Forelimb muscle (tissue), 1 donor: ENCODE measurements at regions not wholly inside any gene's neighbourhood (a gene's known extent, or its start where the extent isn't known, plus 50 kb on each side); places are given as distances from the start of the nearest gene placed in this dataset.
A peak's percentile ranks its signal among the peaks of the same experiment; 100 is the strongest.
"Not testable (repeated sequence)": the region's sequence is repeated elsewhere in the genome, so short reads cannot be mapped to it uniquely, and the experiment has no call there.

Source experiments
- DNase-seq: peaks from one replicate; pipeline ENCODE4 v3.0.0-alpha.2; 2013; ENCODE audit warnings: low read depth

DNA sequence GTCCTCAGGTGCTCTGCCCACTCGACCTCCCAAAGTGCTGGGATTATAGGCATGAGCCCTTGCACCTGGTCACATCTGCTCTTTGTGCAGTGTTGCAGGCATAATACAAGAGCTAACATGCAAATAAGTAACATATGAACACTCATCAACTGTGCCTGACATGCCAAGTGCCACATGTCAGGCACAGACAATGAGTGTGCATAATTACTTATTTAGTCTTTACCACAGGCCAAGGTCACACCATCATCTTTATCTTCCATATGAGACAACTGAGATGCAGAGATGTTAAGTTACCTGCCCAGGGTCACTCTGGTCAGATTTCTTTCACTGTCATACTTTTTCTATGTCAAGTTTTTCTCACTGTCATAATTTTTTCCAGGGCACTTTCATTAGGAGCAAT lies 126.1 kb downstream of the PPIAL4G start:
- no peak for DNase-seq

DNA sequence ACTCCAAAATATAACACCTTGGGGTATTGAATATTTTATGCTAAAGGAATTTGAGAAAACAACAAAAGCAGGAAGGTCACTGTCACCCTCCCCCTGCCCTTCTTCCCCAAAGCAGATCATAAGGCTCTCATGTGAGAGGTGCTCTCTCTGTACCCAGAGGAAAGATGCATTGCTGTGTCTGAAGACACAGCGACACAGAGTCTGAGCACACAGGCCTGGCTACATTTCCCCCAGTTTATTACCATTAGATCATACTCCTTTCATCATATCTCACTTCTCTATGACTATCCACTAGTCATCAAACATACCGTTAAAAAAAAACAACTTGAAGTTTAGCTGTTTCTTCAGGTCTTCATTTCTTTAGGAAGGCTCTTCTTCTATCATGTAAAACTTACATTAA lies 127.1 kb downstream of the PPIAL4G start:
- DNase-seq, result no peak

DNA sequence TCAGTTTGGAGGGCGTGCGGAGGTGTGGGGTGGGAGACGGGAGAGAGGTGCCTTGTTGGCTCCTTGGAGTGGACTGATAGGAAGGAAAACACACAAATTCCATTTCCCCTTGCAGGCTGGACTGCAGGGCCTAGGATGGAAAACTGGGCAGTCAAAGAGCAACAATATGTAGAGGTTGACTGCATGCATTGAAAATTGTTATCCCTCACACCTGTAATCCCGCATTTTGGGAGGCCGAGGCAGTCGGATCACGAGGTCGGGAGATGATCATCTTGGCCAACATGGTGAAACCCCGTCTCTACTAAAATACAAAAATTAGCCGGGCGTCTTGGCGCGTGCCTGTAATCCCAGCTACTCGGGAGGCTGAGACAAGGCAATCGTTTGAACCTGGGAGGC lies 128.2 kb downstream of the PPIAL4G start:
- DNase-seq, result no peak

DNA sequence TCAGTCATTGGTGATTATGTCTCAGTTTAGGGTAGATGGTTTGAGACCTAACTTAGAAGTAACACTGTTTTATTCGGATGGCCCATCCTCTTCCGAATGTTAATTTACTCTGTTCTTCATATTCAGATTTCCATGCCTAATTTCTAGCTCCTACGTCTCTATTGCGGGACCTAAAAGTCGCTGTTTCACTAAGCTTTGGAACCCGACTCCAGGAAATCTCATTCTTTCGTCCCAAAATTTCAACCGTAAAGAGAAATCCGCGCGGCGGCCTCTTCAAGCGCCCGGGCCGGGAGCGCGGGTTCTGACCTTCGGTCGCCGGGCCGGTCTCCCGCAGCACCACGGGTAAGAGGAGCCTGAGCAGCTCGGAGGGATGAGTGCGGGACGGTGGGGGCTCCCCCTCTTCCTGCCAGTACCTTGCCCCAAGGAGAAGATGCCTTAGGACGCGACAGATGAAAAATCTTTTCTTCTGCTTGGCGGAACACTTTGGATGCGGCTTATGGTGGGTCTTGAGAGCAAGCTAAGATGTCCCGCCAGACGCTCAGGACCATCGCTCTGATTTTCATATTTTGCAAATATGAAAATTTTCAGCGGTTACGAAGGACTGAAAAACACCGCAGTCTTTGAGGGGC lies 128.7 kb downstream of the PPIAL4G start:
- DNase-seq, result no peak

DNA sequence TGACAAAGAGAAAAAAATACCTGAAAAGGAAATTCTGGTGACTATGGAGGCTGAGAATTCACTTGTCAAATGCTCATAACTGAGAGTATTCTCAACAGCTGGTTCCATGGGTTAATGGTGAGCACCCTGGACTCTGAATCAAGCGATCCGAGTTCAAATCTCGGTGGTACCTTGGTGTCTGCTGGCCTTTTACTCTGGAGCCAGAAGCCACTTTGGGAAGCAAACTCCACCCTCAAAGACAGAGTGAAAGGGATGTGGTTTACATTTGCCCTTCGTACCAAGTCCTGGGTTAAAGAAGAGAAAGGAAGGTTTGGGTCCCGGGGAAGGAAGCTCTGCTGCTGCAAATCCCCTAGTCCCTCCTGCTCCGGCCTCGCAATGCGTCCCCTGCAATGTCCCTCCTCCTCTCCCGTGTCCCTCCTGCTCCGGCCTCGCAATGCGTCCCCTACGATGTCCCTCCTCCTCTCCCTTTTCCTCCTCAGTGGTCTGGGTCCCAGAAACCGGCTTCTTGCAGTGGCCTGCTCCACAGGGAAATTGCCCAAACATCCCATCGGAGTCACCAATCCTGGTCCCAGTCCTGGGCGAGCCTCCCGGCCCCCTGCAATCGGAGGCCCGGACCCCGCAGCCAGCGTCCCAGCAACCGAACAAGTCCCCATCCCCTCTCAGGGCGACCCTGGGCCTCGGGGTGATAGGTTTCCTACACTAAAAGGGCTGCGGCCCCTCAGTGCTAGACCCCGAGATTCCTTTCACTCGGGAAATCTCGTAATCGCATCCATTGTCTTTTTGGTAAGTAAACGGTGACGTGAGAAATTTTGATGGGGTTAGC lies 129.4 kb downstream of the PPIAL4G start:
- no peak for DNase-seq

DNA sequence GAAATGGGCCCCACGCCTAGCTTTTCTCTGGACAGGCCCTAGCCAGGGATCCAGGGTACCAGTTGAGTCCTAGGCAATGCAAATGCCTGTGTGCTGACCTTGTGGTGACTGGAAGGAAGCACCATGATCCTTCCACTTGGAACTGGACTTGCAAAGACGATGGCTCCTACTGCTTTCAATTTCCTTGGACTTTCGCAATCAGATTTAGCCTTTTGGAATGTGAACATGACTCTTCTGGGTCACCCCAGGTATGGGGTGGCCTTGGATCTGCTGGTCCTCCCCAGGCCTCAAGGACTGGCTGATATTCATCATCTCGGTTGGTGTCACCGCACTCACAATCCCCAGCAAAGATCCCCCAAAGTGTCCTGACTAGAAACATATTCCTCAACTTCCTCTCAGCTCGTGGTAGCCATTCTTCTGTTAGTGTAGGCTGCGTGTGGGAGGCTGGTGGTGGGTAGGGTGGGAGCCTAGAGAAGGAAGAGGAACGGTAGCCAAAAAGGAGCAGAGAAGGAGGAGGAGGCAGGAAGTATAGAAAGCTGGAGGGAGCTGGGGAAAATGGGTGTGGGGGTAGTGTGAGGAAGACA lies 130.5 kb downstream of the PPIAL4G start:
- DNase-seq, result no peak

DNA sequence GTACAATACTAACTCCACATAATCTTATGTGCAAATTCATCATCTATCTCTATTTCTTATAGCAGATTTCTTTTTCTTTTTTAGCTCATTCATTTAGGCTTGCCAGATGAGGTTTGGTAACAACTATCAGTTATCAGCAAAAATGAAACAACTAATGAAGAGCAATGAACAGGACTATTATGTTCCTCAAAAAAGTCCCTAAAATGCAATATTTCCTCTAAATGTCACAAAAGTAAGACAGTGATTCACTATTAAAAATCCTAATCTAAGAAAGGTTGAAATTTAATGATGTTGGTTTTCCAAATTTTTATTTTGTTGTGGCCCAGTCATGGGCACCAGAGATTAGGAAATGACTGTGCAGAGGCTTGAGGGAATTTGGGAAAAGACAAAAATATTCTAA lies 135.3 kb downstream of the PPIAL4G start:
- no peak for DNase-seq

DNA sequence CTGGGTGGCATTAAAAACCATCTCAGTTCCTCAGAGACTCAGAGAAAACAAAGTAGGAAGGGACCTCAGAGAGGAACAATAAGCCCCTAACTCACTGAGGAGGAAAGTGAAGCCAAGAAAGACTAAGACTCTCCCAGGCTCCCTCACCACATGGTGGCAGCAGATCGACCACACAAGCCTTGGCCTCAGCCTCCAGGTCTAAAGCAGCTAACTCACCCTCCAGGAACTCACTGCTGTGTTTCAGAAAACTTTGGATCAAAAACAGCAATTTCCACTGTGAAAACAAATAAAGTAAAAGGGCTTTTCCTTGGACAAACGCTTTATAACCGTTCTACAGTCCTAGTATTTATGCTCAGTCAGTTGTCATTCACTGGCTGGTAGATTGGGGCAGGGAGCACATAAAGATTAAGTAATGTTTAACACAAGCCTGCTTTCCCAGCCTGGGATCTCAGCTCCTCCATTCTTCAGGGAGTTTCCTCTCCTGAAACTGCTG lies 137.4 kb downstream of the PPIAL4G start:
- DNase-seq, result not testable (repeated sequence)

DNA sequence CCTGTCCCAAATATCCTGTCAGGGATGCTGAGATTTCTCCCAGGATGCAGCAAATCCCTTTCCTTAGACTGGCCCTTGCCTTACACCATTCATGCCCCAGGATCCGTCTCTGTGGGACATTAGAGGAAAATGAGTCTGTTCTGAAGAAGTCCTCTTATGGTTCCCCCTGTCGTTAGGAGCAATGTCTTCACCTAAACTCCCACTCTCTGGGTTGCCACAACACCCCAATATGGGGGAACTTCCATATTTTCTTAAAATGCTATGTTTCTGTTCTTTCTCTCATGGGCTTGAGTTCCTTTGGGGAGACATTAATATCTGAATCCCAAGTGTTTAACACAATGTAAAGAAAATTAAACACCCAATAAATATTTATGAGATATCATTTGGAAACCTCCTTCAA lies 138.5 kb downstream of the PPIAL4G start:
- DNase-seq, result not testable (repeated sequence)

DNA sequence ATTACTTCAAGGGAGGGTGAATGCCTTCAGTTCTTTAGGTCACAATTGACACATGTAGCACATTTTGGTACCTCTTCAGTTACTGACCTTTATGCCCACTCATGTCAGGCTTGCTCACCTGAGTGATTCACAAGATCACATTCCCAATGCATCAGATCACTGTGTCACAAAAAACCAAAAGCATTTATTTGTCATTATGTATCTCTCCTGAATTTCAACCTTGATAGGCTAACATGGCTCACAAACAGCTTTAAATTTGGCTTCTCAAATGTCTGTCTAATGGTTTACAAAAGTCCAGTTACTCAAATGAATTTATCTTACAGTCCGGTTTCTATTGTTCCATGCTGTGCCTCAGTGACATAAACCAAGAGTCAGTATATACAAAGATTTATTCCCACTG lies 141.4 kb downstream of the PPIAL4G start:
- not testable (repeated sequence) for DNase-seq

DNA sequence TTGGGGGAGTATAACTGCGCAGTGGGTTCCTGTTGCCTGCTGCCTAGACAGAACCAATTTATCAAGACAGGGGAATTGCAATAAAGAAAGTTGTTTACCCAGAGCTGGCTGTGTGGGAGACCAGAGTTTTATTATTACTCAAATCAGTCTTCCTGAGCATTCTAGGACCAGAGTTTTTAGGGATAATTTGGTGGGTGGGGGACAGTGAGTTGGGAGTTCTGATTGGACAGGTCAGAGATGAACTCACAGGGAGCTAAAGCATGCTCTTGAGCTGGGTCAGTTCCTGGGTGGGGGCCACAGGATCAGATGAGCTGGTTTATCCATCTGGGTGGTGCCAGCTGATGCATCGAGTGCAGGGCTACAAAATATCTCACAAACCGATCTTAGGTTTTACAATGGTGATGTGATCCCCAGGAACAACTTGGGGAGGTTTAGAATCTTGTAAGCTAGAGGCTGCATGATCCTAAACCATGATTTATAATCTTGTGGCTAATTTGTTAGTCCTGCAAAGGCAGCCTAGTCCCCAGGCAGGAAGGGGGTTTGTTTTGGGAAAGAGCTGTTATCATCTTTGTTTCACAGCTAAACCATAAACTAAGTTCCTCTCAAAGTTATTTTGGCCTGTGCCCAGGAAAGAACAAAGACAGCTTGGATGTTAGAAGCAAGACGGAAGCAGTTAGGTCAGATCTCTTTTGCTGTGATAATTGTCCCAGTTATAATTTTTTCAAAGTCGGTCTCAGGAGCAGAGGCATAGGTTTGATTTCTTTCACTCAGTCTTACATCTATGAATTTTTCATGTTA lies 146.8 kb downstream of the PPIAL4G start:
- not testable (repeated sequence) for DNase-seq

DNA sequence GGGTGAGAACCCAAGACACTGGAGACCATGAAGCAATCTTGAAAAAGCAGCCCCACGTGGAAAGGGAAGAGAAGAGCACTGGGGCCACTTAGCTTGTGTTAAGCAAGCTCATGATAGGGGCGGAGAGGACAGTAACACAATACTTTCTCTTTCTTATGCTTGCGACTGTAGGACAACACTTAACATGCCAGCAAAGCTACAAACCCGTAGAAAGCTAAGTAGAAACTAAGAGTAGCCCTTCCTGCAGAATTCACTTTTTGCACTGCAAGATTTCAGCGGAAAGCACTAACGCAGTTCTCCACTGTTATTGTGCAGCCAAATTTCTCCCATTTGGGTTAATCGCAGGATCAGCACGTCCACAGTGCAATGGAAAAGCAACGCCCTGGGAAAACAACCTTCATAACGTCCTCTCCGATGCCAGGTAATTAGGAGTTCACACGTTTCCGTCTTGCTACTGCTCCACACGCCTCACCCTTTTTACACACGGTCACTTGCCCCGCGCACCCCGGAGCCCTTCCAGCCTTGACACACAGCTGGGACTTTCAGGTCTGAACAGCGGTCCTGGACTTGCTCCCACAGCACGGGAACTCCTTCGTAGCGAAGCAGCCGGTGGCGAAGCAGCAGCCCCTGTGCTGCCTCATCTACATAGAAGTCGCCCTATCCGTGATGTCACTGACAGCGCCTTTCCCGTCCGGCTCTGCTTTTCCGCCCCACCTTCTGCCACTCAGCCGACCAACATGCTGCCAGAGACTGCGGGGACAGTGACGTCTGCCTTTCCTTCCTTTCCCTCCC lies 148.6 kb downstream of the PPIAL4G start:
- peak; percentile 31 for DNase-seq

DNA sequence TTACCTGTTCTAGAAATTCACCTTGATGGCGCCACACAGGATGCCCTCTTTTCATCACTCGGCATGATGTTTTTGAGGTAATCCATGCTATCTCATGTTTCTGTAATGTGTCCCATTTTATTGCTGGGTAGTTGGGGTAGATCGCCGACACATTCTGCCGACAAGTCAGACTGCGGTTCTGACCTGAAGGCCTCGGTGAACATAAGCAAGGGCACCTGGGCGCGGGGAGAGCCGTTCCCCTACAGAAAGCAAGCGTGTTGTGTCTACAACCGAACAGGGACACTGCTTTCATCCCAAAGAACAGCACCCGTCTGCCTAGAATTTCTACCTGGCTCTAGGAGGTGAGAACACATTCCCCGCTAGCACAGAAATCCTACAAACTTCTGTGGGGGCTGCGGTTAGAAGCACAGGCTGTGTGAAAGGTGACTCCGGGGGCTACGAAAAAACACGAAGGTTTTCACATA lies 149.2 kb downstream of the PPIAL4G start:
- DNase-seq, result no peak

DNA sequence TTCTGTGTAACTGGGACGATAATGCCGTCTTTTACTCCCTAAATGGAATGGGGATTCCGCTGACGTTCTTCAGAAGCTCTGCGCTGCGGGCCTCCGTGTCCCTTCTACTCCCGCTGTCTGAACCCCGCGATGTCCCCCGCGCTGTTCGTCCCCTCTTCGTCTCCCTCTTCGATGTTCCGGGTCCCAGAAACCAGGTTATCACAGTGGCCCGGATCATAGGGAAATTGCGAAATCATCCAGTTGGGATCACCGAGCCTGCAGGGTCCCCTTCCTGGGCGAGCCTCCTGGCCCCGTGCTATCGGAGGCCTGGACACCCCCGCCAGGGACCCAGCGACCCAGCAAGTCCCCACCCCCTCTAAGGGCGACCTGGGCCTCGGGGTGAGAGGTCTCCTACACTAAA lies 154.2 kb downstream of the PPIAL4G start:
- no peak for DNase-seq

DNA sequence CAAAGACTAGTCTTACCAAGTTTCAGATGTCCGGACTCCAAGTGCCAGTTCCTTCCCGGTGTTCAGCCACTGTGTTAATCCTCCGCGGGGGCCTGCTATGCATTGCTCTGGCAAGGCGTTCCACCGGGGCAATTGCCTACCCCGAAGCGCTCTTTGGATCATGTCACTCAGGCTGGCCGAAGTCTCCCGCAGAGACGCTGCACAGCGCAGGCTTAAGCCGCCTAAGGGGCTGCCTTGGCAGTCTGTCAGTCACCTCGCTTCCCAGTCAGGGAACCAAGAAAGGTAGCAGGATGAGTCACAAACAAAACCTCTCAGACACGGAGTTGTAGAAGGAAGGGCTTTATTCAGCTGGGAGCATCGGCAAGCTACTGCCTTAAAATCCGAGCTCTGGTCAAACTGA lies 158.1 kb downstream of the PPIAL4G start:
- not testable (repeated sequence) for DNase-seq

DNA sequence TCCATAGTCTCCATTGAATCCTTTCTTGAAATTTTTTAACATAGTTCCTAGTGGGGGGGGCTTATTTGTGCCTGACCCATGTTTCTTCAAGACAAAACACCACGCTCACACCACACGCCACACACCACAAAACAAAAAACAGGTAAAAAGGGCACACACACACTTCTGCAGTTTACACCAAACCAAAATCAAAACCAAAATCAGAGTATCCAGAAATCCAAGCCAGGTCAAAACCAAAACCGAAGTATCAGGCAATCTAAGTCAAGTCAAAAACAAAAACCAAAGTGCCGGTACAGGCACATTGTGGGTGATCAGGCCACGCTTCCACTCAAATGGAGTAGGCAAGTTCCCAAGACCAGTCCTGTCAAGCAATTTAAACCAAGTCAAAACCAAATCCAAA lies 158.6 kb downstream of the PPIAL4G start:
- DNase-seq, result not testable (repeated sequence)

DNA sequence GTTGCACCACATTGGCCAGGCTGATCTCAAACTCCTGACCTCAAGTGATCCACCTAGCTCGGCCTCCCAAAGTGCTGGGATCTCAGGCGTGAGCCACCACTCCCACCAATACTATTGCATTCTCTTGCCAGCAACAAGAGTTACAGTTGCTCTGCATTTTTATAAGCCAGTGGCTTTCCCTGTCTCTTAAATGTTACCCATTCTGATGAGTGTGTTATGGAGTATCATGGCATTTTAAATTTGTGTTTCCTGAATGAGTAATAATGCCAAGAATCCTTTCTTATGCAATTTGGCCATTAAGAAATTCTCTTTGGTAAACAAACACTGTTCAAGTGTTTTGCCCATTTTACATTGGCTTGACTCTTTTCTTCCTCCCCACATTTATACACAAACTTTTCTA lies 163.0 kb downstream of the PPIAL4G start:
- not testable (repeated sequence) for DNase-seq

DNA sequence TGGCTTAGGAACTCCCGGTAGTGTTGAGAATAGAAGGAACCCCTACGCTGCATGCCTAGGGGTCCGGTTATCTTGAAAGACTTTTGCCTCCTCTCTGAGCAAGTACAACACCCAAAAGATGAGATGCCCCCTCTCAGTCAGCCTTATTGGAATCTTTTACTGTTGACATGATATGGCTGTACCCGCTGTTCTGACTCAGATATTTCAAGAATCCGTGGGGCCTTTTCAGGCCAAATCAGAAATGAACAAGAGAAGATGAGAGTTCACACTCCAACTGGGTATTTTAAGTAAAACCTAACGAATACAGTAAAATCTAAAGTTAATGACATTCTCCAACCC lies 164.2 kb downstream of the PPIAL4G start:
- DNase-seq, result no peak

DNA sequence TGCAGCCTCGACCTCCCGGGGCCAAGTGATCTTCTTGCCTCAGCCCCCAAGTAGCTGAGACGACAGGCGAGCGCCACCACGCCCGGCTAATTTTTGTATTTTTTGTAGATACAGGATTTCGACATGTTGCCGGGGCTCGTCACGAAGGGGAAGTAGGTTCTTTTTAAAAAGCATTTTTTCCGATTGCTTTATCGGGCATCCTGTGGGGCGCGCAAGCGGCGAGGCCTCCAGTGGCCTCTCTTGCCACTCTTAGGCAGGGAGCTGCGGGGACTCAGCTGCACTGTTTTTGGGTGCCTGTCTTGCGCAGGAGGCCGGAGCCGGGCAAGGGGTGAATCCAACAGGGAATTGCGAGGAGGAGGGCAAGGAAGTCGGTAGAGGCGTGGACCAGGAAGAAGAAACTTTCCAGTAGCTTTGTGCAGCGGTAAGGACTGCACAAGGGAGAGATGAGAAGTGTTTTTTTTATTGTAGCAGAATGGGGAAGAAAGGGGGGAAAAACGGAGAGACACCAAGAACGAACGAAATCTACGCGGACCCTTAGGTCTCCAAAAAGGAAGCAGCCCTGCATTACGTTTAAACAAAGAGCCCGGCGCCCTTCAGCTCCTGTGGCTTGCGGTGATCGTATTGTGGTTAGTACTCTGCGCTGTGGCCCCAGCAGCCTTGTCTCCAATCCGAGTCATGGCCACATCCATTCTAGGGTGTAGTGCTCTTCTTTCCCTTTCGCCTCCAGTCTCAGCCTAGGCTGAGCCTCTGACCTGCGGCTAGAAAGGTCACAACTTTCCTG lies 164.8 kb downstream of the PPIAL4G start:
- no peak for DNase-seq

DNA sequence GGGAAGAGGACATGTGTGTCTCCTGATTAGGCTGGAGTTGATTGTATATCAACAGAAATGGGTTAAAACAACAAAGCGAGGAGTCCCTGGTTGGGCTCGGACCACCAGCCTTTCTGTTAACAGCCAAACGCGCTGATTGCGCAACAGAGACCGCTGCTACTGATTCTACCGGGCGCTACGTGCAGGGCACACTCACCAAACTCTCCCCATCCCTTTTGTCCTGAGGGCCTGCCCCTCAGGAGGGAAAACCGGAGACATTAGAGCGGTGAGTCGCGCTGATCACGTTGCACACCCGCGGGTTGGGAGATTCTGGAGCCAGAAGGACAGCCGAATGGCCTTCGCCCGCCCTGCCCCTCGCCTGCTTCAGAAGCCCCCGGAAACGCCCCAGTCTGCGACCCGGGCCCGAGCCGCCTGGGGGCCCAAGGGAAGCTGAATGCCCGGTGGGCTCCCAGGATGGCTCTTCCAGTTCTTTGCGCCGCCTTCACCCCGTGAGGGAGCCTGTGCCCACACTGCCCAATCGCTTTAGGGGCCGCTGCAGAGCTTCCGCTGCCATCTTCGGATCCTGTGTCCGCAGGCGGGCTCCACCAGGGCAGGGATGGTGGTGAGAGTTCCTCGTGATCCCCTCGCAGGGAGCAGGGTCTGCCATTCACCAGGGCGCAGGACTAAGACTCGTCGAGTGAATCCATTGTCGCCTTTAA lies 165.4 kb upstream of the NBPF11 start:
- DNase-seq, result no peak
